Lower leg skin (tissue), 3 donors: ENCODE measurements at regions not wholly inside any gene's neighbourhood (a gene's known extent, or its start where the extent isn't known, plus 50 kb on each side); places are given as distances from the start of the nearest gene placed in this dataset.

Experiments used
- POLR2A ChIP-seq, 2 donors: fragments of 450-650 bp; IDR thresholded peaks; one replicate each; pipeline ENCODE4 v1.6.1; 2016 to 2017; ENCODE audit warnings: antibody characterized with exemption in 2 of 2, mild to moderate bottlenecking in 1 of 2, moderate library complexity in 1 of 2
- TF ChIP-seq, protein P1 (sequence below), 3 donors: fragments of 450-650 bp; IDR thresholded peaks; one replicate each; pipeline ENCODE4 v1.5.1; 2016; ENCODE audit warnings: antibody characterized with exemption in 3 of 3, mild to moderate bottlenecking in 3 of 3, moderate library complexity in 2 of 3

GRCh38 chr4:31662951-31663350, 942.8 kb downstream of the PCDH7 start:
- TF ChIP-seq POLR2A (IDR thresholded peaks at IDR 0.05), result no peak
- TF ChIP-seq, protein P1, sequence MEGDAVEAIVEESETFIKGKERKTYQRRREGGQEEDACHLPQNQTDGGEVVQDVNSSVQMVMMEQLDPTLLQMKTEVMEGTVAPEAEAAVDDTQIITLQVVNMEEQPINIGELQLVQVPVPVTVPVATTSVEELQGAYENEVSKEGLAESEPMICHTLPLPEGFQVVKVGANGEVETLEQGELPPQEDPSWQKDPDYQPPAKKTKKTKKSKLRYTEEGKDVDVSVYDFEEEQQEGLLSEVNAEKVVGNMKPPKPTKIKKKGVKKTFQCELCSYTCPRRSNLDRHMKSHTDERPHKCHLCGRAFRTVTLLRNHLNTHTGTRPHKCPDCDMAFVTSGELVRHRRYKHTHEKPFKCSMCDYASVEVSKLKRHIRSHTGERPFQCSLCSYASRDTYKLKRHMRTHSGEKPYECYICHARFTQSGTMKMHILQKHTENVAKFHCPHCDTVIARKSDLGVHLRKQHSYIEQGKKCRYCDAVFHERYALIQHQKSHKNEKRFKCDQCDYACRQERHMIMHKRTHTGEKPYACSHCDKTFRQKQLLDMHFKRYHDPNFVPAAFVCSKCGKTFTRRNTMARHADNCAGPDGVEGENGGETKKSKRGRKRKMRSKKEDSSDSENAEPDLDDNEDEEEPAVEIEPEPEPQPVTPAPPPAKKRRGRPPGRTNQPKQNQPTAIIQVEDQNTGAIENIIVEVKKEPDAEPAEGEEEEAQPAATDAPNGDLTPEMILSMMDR (IDR thresholded peaks at IDR 0.05), result no peak
